Small intestine (tissue), 7 donors: ENCODE measurements at regions not wholly inside any gene's neighbourhood (a gene's known extent, or its start where the extent isn't known, plus 50 kb on each side); places are given as distances from the start of the nearest gene placed in this dataset.

Source experiments
- DNase-seq, 2 donors: peaks; one replicate each; pipeline versions ENCODE4 v3.0.0 to v3.0.0-alpha.2; 2013
- FAIRE-seq: peaks from 2 replicates; lab custom pipeline; 2012; peaks lifted over from hg19 to GRCh38; lab: Jason Lieb, UNC
- H3K27ac ChIP-seq, 3 donors: one replicate each; pipeline ENCODE4 v1.5.1; 2013; ENCODE audit warnings: low read length in 2 of 3, mild to moderate bottlenecking in 2 of 3, control low read depth in 1 of 3, inconsistent platforms in 1 of 3, low read depth in 1 of 3, moderate library complexity in 1 of 3
- H3K27me3 ChIP-seq, 3 donors: one replicate each; pipeline ENCODE4 v1.6.1; 2013; ENCODE audit warnings: low read length in 3 of 3, inconsistent platforms in 1 of 3; ENCODE audit not compliant: control insufficient read depth in 3 of 3, insufficient read depth in 3 of 3
- H3K36me3 ChIP-seq, 3 donors: one replicate each; pipeline ENCODE4 v1.6.1; 2013; ENCODE audit warnings: low read length in 3 of 3, inconsistent platforms in 1 of 3, low read depth in 1 of 3, mild to moderate bottlenecking in 1 of 3, moderate library complexity in 1 of 3; ENCODE audit not compliant: control insufficient read depth in 3 of 3, insufficient read depth in 2 of 3
- H3K4me1 ChIP-seq, 3 donors: one replicate each; pipeline ENCODE4 v1.6.1; 2013; ENCODE audit warnings: low read length in 2 of 3, inconsistent platforms in 1 of 3, low read depth in 1 of 3, mild to moderate bottlenecking in 1 of 3, moderate library complexity in 1 of 3; ENCODE audit not compliant: control insufficient read depth in 3 of 3, insufficient read depth in 2 of 3
- H3K4me3 ChIP-seq, 3 donors: one replicate each; pipeline ENCODE4 v1.5.1; 2013; ENCODE audit warnings: low read length in 3 of 3, control low read depth in 1 of 3, inconsistent platforms in 1 of 3, low read depth in 1 of 3, mild to moderate bottlenecking in 1 of 3, moderate library complexity in 1 of 3
- H3K9me3 ChIP-seq, 2 donors: one replicate each; pipeline ENCODE4 v1.6.1; 2013; ENCODE audit warnings: low read depth in 1 of 2, low read length in 1 of 2; ENCODE audit not compliant: control insufficient read depth in 2 of 2, insufficient read depth in 1 of 2
- WGBS, 3 donors: extraction: QIAGEN DNeasy Blood & Tissue Kit; methylation state at CpG; one replicate each; pipeline ENCODE4 v1.1.7; 2013; 5-methylcytosine and 5-hydroxymethylcytosine counted together
- donor health status: healthy with polysubstance abuse.
- donor health status: control.
- donor health status: control.
- donor health status: Bipolar disorder and iron deficiency.
- donor health status: healthy.

GRCh38 chr1:5765483-5765882, 226.7 kb downstream of the NPHP4 start:
- FAIRE-seq = no peak
- no peaks in the 10 kb centered on the region for H3K36me3 ChIP-seq
- 12 to 17% (median 15%) methylated on average over 5 of the region's 5 CpGs for WGBS, 3 donors
- no peak overlapping the region for H3K4me3 ChIP-seq
- no peak for DNase-seq
- no peak overlapping the region for H3K27ac ChIP-seq
- no peaks in the 10 kb centered on the region for H3K9me3 ChIP-seq
- peaks cover 0 to 8% (median 4%) of the 10 kb centered on the region in 3 donors for H3K27me3 ChIP-seq
- no peaks in the 10 kb centered on the region for H3K4me1 ChIP-seq

DNA sequence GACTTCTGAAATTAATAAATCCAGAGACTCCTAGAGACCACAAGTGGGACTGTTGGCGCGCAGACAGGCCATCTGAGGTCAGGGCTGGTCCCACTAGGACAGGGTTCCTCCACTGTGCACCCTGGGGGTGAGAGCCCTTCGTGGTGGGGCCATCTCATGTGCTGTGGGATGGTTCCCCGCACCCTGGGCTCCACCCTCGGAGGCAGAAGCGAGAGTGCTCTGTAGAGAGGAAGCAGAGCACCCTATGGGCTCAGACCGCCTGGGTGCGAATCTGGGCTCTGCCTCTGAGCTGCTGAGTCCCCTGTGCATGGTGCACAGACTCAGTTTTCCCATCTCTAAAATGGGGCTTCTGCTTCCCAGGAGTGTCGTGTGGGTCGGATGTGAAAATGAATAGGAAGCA, 227.3 kb downstream of the NPHP4 start:
- Histone ChIP-seq H3K4me3 (no peak overlapping the region), H3K9me3 (no peaks in the 10 kb centered on the region), H3K27ac (no peak overlapping the region), H3K27me3 (peaks cover 0 to 8% (median 4%) of the 10 kb centered on the region in 3 donors), H3K36me3 (no peaks in the 10 kb centered on the region), H3K4me1 (no peaks in the 10 kb centered on the region)
- FAIRE-seq (no peak), DNase-seq (no peak)
- WGBS, 3 donors = 80 to 84% (median 82%) methylated on average over 10 of the region's 10 CpGs

GRCh38 chr1:5764464-5764863, 227.8 kb downstream of the NPHP4 start:
- H3K27me3 ChIP-seq = peaks cover 0 to 8% (median 4%) of the 10 kb centered on the region in 3 donors
- H3K4me1 ChIP-seq = no peaks in the 10 kb centered on the region
- DNase-seq (no peak), FAIRE-seq (no peak)
- no peaks in the 10 kb centered on the region for H3K9me3 ChIP-seq
- H3K36me3 ChIP-seq = no peaks in the 10 kb centered on the region
- WGBS, 3 donors = 39 to 68% (median 61%) methylated on average over 8 of the region's 8 CpGs
- H3K4me3 ChIP-seq = no peak overlapping the region
- no peak overlapping the region for H3K27ac ChIP-seq

- H3K27me3 ChIP-seq = peaks cover 0 to 8% (median 4%) of the 10 kb centered on the region in 3 donors
- 55 to 83% (median 77%) methylated on average over 8 of the region's 8 CpGs for whole genome bisulfite sequencing, 3 donors
- no peak for DNase-seq
Observed at GRCh38 chr1:5763696-5764370, 228.4 kb downstream of the NPHP4 start.

GRCh38 chr1:5758859-5759578, 233.2 kb downstream of the NPHP4 start:
- no peaks in the 10 kb centered on the region for H3K4me1 ChIP-seq
- H3K27me3 ChIP-seq = peaks cover 0 to 3% (median 0%) of the 10 kb centered on the region in 3 donors
- no peaks in the 10 kb centered on the region for H3K9me3 ChIP-seq
- H3K27ac ChIP-seq = no peak overlapping the region
- FAIRE-seq = no peak
- WGBS, 3 donors = 65 to 81% (median 67%) methylated on average over 19 of the region's 19 CpGs
- DNase-seq = no peak
- H3K36me3 ChIP-seq = no peaks in the 10 kb centered on the region
- no peak overlapping the region for H3K4me3 ChIP-seq

More at GRCh38 chr1:5763696-5764370, 228.4 kb downstream of the NPHP4 start:
- H3K27ac ChIP-seq = no peak overlapping the region
- FAIRE-seq = no peak
- no peaks in the 10 kb centered on the region for H3K36me3 ChIP-seq
- no peaks in the 10 kb centered on the region for H3K9me3 ChIP-seq
- no peak overlapping the region for H3K4me3 ChIP-seq
- H3K4me1 ChIP-seq = no peaks in the 10 kb centered on the region

GRCh38 chr1:5758000-5758858, 234.0 kb downstream of the NPHP4 start:
- Histone ChIP-seq H3K36me3 (no peaks in the 10 kb centered on the region), H3K27me3 (peaks cover 0 to 4% (median 3%) of the 10 kb centered on the region in 3 donors), H3K27ac (no peak overlapping the region), H3K9me3 (no peaks in the 10 kb centered on the region), H3K4me3 (no peak overlapping the region), H3K4me1 (no peaks in the 10 kb centered on the region)
- FAIRE-seq = no peak
- WGBS, 3 donors = 44 to 70% (median 52%) methylated on average over 18 of the region's 18 CpGs
- no peak for DNase-seq

GRCh38 chr1:5757187-5757805, 234.9 kb downstream of the NPHP4 start:
- no peaks in the 10 kb centered on the region for H3K36me3 ChIP-seq
- H3K27me3 ChIP-seq = peaks cover 0 to 4% (median 0%) of the 10 kb centered on the region in 3 donors
- WGBS, 3 donors = 79 to 89% (median 84%) methylated on average over 18 of the region's 18 CpGs
- H3K9me3 ChIP-seq = no peaks in the 10 kb centered on the region
- no peak for DNase-seq
- H3K27ac ChIP-seq = no peak overlapping the region
- no peak overlapping the region for H3K4me3 ChIP-seq
- no peak for FAIRE-seq
- no peaks in the 10 kb centered on the region for H3K4me1 ChIP-seq
